Trophoblast cell (in vitro differentiated cells and primary cell): ENCODE measurements at regions not wholly inside any gene's neighbourhood (a gene's known extent, or its start where the extent isn't known, plus 50 kb on each side); places are given as distances from the start of the nearest gene placed in this dataset.

Experiments
- DNase-seq, 2 donors: peaks; one replicate each; pipeline ENCODE4 v3.0.0-alpha.2; 2016
- H2AFZ ChIP-seq: 2 replicates; pipeline ENCODE4 v1.6.1; 2013; ENCODE audit warnings: low read length, moderate library complexity, mild to moderate bottlenecking; ENCODE audit not compliant: insufficient read depth, poor library complexity
- H2AK5ac ChIP-seq: 2 replicates; pipeline ENCODE4 v1.6.1; 2013; ENCODE audit warnings: mild to moderate bottlenecking, low read length
- H2BK120ac ChIP-seq: 2 replicates; pipeline ENCODE4 v1.6.1; 2013; ENCODE audit warnings: low read length, mild to moderate bottlenecking, moderate library complexity; ENCODE audit not compliant: insufficient read depth, poor library complexity
- H2BK12ac ChIP-seq: 2 replicates; pipeline ENCODE4 v1.6.1; 2013; ENCODE audit warnings: mild to moderate bottlenecking, low read length, moderate library complexity
- H2BK5ac ChIP-seq: 2 replicates; pipeline ENCODE4 v1.6.1; 2013; ENCODE audit warnings: low read length, low read depth, moderate library complexity, mild to moderate bottlenecking; ENCODE audit not compliant: poor library complexity
- H3K14ac ChIP-seq: 2 replicates; pipeline ENCODE4 v1.6.1; 2013; ENCODE audit warnings: mild to moderate bottlenecking, low read length
- H3K18ac ChIP-seq: 2 replicates; pipeline ENCODE4 v1.6.1; 2013; ENCODE audit warnings: mild to moderate bottlenecking, low read length
- H3K23ac ChIP-seq: 2 replicates; pipeline ENCODE4 v1.6.1; 2013; ENCODE audit warnings: low read length
- H3K27ac ChIP-seq: 2 replicates; pipeline ENCODE4 v1.5.1; 2013; ENCODE audit warnings: low read depth, mild to moderate bottlenecking, inconsistent platforms, low read length, moderate library complexity
- H3K27me3 ChIP-seq: 2 replicates; pipeline ENCODE4 v1.6.1; 2013; ENCODE audit warnings: inconsistent platforms, mild to moderate bottlenecking, low read length, moderate library complexity; ENCODE audit not compliant: insufficient read depth
- H3K36me3 ChIP-seq, 2 experiments: 1 replicate in 1 of 2; 2 replicates in 1 of 2; pipeline ENCODE4 v1.6.1; 2013; ENCODE audit warnings: low read length in 2 of 2, mild to moderate bottlenecking in 2 of 2, moderate library complexity in 1 of 2; ENCODE audit not compliant: insufficient read depth in 2 of 2, control insufficient read depth in 1 of 2
- H3K4ac ChIP-seq: 2 replicates; pipeline ENCODE4 v1.6.1; 2013; ENCODE audit warnings: low read depth, mild to moderate bottlenecking, low read length, moderate library complexity
- H3K4me1 ChIP-seq, 2 experiments: 1 replicate in 1 of 2; 2 replicates in 1 of 2; pipeline ENCODE4 v1.6.1; 2013; ENCODE audit warnings: low read length in 2 of 2, mild to moderate bottlenecking in 2 of 2, moderate library complexity in 1 of 2; ENCODE audit not compliant: insufficient read depth in 2 of 2, control insufficient read depth in 1 of 2
- H3K4me2 ChIP-seq: 2 replicates; pipeline ENCODE4 v1.6.1; 2013; ENCODE audit warnings: inconsistent platforms, mild to moderate bottlenecking, low read length, moderate library complexity
- H3K4me3 ChIP-seq: 2 replicates; pipeline ENCODE4 v1.5.1; 2013; ENCODE audit warnings: mild to moderate bottlenecking, low read depth, low read length, inconsistent platforms
- H3K79me1 ChIP-seq: one replicate; pipeline ENCODE4 v1.6.1; 2013; ENCODE audit warnings: low read length
- H3K79me2 ChIP-seq: 2 replicates; pipeline ENCODE4 v1.6.1; 2013; ENCODE audit warnings: low read length, mild to moderate bottlenecking; ENCODE audit not compliant: control insufficient read depth, insufficient read depth, poor library complexity
- H3K9ac ChIP-seq: 2 replicates; pipeline ENCODE4 v1.6.1; 2013; ENCODE audit warnings: mild to moderate bottlenecking, low read length
- H3K9me3 ChIP-seq: 2 replicates; pipeline ENCODE4 v1.6.1; 2013; ENCODE audit warnings: low read depth, mild to moderate bottlenecking, control low read depth, inconsistent platforms, low read length; ENCODE audit not compliant: insufficient read depth
- H4K12ac ChIP-seq: 2 replicates; pipeline ENCODE4 v1.6.1; 2013; ENCODE audit warnings: low read depth, mild to moderate bottlenecking, low read length, moderate library complexity
- H4K8ac ChIP-seq: 2 replicates; pipeline ENCODE4 v1.6.1; 2013; ENCODE audit warnings: low read depth, mild to moderate bottlenecking, low read length, moderate library complexity
- H4K91ac ChIP-seq: one replicate; pipeline ENCODE4 v1.6.1; 2013; ENCODE audit warnings: low read depth, mild to moderate bottlenecking, low read length, moderate library complexity
- WGBS: extraction: QIAGEN DNeasy Blood & Tissue Kit; methylation state at CpG from one replicate; pipeline ENCODE4 v1.1.7; 2013; ENCODE audit warnings: missing lambda C conversion rate; ENCODE audit not compliant: insufficient read length, insufficient coverage; ENCODE audit errors: extremely low coverage; 5-methylcytosine and 5-hydroxymethylcytosine counted together

DNA sequence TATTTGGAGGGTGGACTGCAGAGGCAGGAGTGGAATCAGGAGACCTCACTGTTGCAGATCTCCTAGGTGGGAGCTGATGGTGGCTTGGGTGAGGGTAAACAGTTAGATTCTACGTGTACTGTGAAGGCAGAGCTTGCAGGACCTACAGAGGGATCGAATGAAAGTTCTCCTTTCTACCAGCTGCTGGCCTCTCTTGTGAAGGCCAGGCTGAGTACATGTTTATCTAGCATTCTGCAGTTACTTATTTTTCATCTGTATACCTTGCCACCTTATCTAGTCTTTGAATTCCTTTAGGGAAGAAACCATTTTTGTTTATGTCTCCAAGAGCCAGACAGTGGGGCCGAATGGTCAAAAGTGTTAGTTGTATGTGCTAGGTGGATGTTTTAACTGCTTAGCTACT, 57.6 kb downstream of the PTTG1 start:
- no CpG with 5 or more reads among the region's 3 CpGs for WGBS
- Histone ChIP-seq H3K9me3 (no peaks in the 10 kb centered on the region), H3K27ac (no peak overlapping the region)

DNA sequence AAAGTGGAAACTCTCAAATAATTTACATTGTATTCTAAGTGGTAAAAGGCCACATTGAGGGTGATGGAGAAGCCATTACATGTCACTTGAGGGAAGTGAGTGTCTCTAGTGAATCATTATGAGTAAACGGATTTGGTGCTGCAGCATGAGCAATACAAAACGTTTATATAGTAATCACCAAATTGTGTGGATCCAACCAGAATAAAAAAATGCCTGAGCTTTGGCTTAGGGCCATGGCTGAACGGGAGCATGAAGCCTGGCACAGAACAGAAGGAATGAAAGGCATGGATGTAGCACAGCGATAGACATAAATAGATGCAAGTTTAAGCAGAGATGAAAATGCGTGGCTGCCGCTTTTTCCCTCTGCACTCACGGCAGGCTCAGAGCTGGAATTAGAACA, 58.3 kb downstream of the PTTG1 start:
- no peaks in the 10 kb centered on the region for H3K79me2 ChIP-seq
- H3K4me2 ChIP-seq = no peak overlapping the region
- no CpG with 5 or more reads among the region's 7 CpGs for WGBS
- H3K4ac ChIP-seq = no peak overlapping the region
- no peak overlapping the region for H3K27ac ChIP-seq
- H2BK120ac ChIP-seq = no peak overlapping the region
- no peak overlapping the region for H4K91ac ChIP-seq
- H2AK5ac ChIP-seq = no peak overlapping the region
- H3K36me3 ChIP-seq = no peaks in the 10 kb centered on the region
- no peaks in the 10 kb centered on the region for H3K27me3 ChIP-seq
- H2AFZ ChIP-seq = no peak overlapping the region
- H3K14ac ChIP-seq = no peak overlapping the region
- H2BK5ac ChIP-seq = no peak overlapping the region
- H4K12ac ChIP-seq = no peak overlapping the region
- H3K9me3 ChIP-seq = no peaks in the 10 kb centered on the region
- H3K23ac ChIP-seq = no peak overlapping the region
- H2BK12ac ChIP-seq = no peak overlapping the region
- H3K18ac ChIP-seq = no peak overlapping the region
- DNase-seq = no peak
- H4K8ac ChIP-seq = no peak overlapping the region
- H3K4me3 ChIP-seq = no peak overlapping the region
- no peaks in the 10 kb centered on the region for H3K79me1 ChIP-seq
- H3K4me1 ChIP-seq = no peaks in the 10 kb centered on the region
- no peak overlapping the region for H3K9ac ChIP-seq

More for the DNA sequence above, 57.6 kb downstream of the PTTG1 start:
- Histone ChIP-seq H4K8ac (no peak overlapping the region), H2BK5ac (no peak overlapping the region), H2BK12ac (no peak overlapping the region), H3K23ac (no peak overlapping the region), H3K79me1 (no peaks in the 10 kb centered on the region), H3K4me1 (no peaks in the 10 kb centered on the region), H3K27me3 (no peaks in the 10 kb centered on the region), H2AFZ (no peak overlapping the region), H3K14ac (no peak overlapping the region), H3K79me2 (no peaks in the 10 kb centered on the region), H4K12ac (no peak overlapping the region), H2BK120ac (no peak overlapping the region), H3K36me3 (no peaks in the 10 kb centered on the region), H3K4me2 (no peak overlapping the region), H3K18ac (no peak overlapping the region), H3K4ac (no peak overlapping the region), H3K9ac (no peak overlapping the region), H2AK5ac (no peak overlapping the region), H4K91ac (no peak overlapping the region), H3K4me3 (no peak overlapping the region)
- no peak for DNase-seq

- no peak overlapping the region for H3K27ac ChIP-seq
- no peaks in the 10 kb centered on the region for H3K27me3 ChIP-seq
- H2BK5ac ChIP-seq = no peak overlapping the region
- H3K4me2 ChIP-seq = no peak overlapping the region
- H3K4ac ChIP-seq = no peak overlapping the region
- H3K18ac ChIP-seq = no peak overlapping the region
- no peak for DNase-seq
- H3K79me1 ChIP-seq = no peaks in the 10 kb centered on the region
- H3K14ac ChIP-seq = no peak overlapping the region
- H4K8ac ChIP-seq = no peak overlapping the region
- H2BK12ac ChIP-seq = no peak overlapping the region
- no peaks in the 10 kb centered on the region for H3K4me1 ChIP-seq
- H2BK120ac ChIP-seq = no peak overlapping the region
- no peak overlapping the region for H2AK5ac ChIP-seq
- no peak overlapping the region for H4K91ac ChIP-seq
- no peaks in the 10 kb centered on the region for H3K36me3 ChIP-seq
- H3K23ac ChIP-seq = no peak overlapping the region
- H3K9me3 ChIP-seq = no peaks in the 10 kb centered on the region
- no peak overlapping the region for H4K12ac ChIP-seq
- H3K79me2 ChIP-seq = no peaks in the 10 kb centered on the region
- no peak overlapping the region for H3K9ac ChIP-seq
- H3K4me3 ChIP-seq = no peak overlapping the region
- no CpG with 5 or more reads among the region's 1 CpG for WGBS
- no peak overlapping the region for H2AFZ ChIP-seq
These were observed 59.0 kb downstream of the PTTG1 start for GRCh38 chr5:160480652-160481051.

DNA sequence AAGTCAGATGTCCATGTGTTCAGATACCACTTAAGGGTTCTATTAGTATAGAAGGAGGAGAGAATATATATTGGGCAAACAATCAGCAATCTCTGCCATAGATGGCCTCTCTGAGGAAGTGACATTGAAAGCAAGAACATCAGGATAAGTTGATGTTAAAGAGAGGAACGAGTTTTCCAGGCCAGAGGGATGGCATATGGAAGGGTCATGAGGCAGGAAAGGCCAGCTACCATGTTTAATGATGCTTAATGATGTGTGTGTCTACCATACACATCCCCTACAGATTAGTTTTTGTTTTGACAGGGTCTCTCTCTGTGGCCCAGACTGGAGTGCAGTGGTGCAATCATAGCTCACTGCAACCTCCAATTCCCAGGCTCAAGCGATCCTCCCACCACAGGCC, 63.0 kb downstream of the PTTG1 start:
- Histone ChIP-seq H3K23ac (no peak overlapping the region), H3K27ac (no peak overlapping the region)

More for the DNA sequence above, 63.0 kb downstream of the PTTG1 start:
- Histone ChIP-seq H2AFZ (no peak overlapping the region), H3K4me1 (no peaks in the 10 kb centered on the region), H3K4me2 (no peak overlapping the region), H2AK5ac (no peak overlapping the region), H4K12ac (no peak overlapping the region), H3K14ac (no peak overlapping the region), H3K4me3 (no peak overlapping the region), H3K9ac (no peak overlapping the region), H2BK120ac (no peak overlapping the region), H3K4ac (no peak overlapping the region), H4K8ac (no peak overlapping the region), H2BK5ac (no peak overlapping the region), H2BK12ac (no peak overlapping the region), H3K18ac (no peak overlapping the region), H4K91ac (no peak overlapping the region), H3K79me1 (no peaks in the 10 kb centered on the region), H3K27me3 (no peaks in the 10 kb centered on the region), H3K79me2 (no peaks in the 10 kb centered on the region), H3K36me3 (no peaks in the 10 kb centered on the region), H3K9me3 (no peaks in the 10 kb centered on the region)
- no peak for DNase-seq
- no CpG with 5 or more reads among the region's 2 CpGs for WGBS
